CD4-positive, alpha-beta T cell treated with Interleukin-12 subunit alpha and Interleukin-12 subunit beta, for 1 hour (primary cell): ENCODE measurements at regions not wholly inside any gene's neighbourhood (a gene's known extent, or its start where the extent isn't known, plus 50 kb on each side); places are given as distances from the start of the nearest gene placed in this dataset.
"Not testable (repeated sequence)": the region's sequence is repeated elsewhere in the genome, so short reads cannot be mapped to it uniquely, and the experiment has no call there.

Experiments
- DNase-seq: peaks from one replicate; pipeline ENCODE4 v3.0.0-alpha.2; 2020

DNA sequence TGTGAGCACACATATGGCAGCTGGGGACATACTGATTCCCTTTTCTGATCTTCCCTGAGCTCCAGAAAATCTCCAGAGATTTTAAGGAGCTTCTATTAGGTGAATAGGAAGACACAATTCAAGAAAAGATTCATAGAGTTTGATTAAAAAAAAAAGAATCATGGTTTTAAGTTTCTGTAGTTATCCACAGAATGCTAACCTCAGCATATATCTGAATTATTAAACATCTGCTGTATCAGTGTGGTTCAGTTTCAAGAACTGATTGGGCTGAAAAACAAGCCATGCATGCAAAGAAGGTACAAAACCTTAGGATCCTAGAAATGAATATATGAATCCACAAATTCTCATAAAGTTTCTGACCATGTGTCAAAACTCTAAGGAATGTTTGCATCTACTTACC lies 94.1 kb upstream of the ZNF438 start:
- DNase-seq, result no peak

DNA sequence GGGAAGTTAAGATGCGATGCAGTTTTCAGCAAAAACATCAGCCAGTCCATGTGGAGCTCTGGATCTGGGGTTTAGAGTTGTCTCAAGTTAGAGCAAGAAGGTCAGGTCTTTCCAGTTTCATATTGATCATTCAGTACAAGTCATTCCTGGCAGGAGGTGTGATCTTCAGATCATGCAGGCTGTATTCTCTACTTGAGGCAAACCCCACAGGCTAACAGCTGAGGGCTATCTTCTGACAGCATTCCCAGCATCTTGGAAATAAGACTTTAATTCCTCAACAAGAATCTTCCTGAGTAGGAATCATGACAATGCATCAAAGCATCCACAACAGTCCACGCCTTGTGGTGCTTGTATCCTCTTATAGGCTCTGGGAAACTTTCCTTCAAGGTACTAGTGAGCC lies 94.9 kb upstream of the ZNF438 start:
- no peak for DNase-seq

DNA sequence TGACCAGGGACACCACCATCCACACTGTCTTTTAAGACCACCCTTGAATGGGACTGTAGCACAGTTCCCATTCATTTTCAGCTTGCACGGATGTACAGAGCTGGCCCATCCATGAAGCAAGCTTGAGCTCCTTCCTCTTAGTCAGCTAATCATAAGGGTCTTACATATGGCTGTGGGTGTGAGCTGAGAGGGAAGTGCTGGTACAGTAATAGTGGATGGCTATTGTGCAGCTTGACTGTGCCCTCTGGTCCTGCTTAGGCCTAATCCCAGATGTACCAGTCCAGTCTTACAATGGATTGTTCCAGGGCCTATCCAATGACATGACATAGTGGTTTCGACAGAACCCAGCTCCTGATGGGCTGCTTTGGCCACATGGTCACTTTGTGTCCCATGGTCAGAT lies 96.9 kb upstream of the ZNF438 start:
- no peak for DNase-seq

DNA sequence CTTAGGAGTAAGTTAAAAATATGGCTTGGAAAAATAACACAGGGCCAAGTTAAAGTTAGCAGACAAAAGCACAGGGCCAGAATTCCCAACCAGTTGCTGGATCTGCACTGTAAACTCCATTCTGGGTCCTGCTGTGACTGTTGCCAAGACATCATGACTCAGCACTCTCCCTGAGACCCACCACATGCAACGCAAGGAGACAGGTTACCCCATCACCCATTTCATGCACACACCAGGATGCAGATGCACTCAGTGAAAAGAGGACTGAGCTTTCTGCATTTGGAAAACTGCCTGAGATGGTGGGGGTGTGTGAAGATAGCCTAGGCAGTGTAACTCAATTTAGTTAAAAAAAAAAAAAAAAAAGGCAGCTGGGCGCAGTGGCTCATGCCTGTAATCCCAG lies 97.6 kb upstream of the ZNF438 start:
- DNase-seq, result no peak

DNA sequence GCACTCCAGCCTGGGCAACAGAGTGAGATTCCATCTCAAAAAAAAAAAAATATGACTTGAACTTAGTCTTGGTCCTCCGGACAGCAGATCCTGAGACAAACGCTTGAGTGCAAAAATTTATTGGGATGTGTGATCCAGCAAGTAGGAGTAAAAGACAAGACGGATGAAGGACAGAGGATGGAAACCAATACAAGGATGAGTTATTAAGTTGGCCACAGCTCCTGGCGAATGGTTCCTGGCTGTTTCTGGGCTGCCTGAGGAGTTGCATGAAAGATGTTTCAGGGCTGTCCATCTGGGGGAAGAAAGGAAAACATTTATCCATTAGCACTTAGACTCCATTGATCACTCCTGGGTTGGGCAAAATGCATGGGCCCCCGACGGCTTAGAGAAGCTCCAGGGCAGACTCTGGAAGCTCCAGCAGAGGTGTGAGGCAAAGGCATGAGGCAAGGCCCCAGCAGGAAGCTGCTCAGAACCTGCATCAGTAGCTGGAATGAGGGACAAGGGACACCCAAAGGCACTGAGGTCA lies 98.3 kb upstream of the ZNF438 start:
- no peak for DNase-seq

DNA sequence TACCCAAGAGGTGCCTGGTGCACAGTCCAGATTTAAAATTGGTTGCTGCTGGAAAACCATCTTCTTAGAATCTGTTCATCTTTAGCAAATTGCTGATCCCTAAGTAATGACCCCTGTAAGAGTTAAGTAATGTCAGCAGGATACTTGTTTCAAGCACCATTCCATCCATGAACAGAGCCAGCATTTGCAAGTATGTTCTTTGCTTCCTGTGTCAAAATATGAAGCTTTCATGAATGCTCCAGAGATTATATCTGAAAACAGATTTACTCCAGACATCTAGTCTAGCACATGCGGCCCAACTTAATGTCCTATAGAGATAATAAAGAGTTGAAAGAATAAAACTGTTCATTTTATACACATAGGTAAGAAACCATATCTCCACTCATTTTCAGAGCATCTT lies 98.7 kb upstream of the ZNF438 start:
- DNase-seq, result no peak

DNA sequence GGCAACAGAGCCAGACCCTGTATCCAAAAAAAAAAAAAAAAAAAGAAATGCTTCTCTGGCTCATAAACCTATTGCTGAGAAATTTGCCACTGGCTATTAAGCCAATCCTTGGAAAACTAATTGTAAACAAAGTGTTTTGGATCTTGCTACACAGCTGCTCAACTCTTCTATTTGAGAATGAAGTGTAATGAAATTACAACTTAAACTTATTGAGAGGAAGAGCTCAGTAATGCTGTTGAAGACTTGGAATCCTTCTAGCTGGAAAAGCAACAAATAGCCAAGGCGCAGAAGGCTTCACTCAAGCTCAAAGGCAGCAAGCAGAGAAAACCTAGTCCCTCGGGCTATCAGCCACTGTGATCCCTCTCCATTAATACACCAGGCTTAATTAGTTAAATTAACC lies 99.6 kb upstream of the ZNF438 start:
- DNase-seq, result no peak

DNA sequence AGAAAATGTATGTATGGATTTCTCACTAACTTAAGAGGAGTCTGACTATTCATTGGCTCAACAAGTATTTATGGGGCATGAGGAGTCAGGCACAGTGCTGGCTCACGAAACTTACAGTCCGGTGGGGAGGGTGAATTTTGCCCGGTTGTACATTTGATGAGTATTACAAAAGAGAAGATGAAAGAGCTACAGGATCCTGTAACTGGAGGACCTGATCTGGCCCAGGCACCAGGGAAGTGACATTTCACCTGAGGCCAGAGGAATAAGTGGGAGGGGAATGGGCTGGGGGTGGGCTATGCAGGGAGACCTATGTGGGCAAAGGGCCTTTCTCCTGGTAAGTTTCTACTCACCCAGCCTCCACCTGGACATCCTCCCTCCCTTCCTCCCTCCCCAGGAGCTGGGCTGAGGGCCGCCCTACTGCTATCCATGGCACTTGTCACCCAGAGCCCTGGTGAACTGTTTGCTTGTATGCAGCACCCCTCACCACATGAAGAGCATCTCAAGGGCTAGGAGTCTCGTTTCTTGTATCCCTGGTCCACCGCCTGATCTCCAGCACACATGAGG lies 101.1 kb upstream of the ZNF438 start:
- no peak for DNase-seq

DNA sequence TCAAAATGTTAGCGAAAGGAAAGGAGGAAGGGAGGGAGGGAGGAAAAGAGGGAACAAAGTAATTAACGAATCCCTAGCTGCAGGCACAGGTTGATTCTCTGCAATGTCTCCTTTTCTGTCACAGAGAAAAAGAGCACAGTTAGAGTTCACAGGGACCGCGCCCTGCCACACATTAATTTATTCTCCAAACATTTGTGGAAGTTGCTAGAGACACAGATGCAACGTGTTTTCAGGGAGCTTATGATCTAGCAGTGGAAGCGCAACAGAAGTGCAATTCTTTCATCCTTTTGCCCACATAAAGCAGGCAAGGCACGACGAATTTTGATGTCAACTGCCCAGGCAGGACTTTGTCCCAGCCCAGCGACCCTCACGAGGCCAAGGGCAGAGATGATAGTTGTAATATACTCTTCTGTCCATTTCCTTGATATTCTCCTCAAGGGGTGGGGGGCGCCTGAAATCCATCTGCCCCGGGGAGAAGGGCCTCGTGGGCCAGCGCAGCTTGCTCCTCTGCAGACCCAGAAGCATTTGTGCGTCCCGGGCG lies 101.7 kb upstream of the ZNF438 start:
- no peak for DNase-seq

DNA sequence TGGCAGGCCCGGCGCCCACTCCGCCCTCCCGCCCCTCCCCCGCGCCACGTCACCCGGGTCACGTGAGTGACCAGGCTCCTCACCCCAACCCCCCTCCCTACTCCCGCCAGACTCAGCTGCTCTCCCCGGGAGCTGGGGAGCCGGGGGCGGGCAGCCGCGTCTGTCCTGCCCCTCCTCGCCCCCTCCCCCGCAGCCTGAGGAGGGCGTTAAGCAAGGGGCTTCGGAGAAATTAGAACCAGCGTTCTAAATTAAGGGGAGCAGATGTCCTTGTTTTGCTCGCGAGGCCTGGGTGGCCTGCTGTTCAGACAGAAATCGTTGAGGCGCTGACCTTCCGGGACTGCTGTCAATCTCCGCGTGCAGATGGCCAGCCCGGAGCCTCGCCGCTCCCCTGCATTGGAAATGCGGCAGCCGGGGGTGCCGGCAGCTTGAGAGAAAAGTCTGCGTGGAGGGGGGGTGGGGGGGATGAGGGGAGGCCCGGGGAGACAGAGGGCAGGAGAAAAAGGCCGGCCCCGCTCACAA lies 102.2 kb upstream of the ZNF438 start:
- peak; percentile 72 for DNase-seq

DNA sequence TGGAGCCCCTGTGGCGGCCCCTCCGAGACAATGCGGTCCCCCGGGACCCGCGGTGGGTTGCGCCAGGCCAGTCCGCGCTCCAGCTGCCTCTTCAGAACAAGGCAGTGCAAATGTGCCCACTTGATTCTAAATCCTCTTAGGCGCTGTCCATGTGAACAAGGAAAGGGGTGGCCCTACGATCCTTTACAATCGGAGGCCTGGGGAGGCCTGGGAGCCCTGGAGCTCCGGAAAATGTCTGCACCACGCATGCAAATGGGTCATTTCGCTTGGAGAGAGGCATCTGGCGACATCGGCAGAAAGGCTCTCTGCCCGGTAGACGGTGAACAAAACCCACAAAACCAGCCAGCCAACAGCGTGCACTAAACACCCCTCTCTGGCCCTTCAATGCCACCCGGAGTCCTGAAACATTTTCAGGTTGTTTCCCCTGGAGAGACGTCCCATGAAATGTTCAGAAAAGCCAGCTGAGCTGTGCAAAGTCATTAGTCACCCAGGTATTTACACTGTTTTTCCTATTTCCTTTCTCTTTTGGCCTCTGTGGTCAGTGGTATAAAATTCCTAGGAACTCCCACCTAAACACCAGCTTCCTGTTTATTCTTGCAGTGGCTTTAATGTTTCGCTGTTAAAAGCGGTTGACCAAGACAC lies 102.8 kb upstream of the ZNF438 start:
- no peak for DNase-seq

DNA sequence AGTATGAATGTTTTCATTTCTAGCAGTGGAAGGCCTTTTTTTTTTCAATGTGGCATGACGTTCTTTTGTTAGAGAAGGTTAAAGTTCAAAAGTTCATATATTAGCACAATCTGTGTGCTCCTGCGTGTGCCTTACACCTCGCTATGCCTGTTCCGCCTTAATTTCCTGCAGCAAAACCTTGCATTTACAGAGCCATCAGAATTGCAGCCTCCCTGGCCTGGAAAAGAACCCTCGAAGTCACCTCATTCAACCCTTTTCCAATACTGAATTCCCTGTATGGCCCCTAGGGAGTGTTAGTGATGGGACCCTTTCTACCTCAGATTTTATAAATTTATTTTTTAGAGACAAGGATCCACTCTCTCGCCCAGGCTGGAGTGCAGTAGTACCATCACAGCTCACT lies 103.5 kb upstream of the ZNF438 start:
- no peak for DNase-seq

DNA sequence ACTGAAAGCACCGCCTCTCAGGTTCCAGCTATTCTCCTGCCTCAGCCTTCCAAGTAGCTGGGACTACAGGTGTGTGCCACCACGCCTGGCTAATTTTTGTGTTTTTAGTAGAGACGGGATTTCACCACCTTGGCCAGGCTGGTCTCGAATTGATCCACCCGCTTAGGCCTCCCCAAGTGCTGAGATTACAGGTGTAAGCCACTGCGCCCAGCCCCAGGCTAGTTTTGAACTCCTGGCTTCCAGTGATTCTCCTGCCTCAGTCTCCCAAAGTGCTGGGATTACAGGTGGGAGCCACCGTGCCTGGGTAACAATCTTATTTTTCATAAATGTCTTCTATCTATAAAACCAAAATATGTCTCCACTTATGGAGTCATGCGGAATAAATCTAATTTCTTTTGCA lies 104.1 kb upstream of the ZNF438 start:
- not testable (repeated sequence) for DNase-seq

DNA sequence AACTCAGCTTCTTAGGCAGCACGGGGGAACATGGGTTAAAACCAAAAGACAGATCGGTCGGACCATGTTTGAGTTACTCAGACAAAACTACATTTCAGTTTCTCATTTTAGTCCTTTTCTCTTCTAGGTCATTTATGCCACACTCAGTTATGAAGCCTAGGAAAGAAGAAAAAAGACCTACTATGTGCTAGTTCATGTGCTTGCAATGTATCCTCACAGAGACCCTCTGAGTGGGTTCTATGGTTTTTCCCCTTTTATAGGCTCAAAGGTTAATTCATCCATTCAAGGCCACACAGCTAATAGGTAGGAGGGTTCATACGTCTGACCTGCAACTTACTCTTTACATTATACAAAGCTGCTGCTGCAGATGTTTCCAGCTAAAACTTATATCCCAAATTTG lies 104.7 kb upstream of the ZNF438 start:
- no peak for DNase-seq

DNA sequence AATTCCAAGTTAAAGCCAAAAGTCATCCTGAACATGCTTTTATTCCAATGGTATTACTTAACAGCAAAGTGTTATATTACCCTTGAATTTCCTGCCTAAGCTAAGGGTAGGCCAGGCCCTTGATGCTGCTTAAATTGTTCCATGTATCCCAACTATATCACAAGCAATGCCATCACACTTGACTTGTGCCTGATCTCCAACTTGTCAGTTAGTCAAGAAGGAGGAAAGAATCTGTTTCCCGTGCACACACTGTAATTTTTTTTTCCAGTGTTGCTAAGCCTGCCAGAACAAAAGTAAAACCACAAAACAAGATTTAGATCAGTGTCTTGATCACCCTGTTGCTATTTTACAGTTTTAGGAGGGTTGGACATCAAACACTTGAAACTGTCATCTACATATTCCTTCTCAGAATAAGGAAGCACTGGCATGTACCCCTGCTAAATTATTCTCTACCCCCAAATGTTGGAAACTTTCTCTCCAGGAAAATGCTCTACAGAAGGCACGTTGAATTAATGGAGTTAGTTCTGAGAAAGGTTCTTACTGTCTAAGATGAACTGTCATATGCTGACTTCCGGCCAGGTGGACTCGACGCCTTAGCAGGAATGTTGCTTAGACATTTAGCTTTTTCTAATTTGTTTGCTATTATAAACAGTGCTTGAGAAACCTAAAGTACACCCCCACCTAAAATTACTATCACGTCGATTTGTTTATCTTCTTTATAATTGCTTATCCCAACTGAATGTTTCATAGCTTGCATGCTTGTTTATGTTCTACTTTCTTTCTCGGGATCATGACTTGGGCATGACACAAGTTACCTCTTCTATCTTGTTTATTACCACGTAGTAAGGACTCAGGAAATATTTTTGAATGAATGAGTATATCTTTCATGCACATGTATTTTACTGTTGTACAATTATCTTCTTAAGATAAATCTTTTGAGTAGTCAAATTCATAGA lies 105.5 kb upstream of the ZNF438 start:
- DNase-seq, result no peak

DNA sequence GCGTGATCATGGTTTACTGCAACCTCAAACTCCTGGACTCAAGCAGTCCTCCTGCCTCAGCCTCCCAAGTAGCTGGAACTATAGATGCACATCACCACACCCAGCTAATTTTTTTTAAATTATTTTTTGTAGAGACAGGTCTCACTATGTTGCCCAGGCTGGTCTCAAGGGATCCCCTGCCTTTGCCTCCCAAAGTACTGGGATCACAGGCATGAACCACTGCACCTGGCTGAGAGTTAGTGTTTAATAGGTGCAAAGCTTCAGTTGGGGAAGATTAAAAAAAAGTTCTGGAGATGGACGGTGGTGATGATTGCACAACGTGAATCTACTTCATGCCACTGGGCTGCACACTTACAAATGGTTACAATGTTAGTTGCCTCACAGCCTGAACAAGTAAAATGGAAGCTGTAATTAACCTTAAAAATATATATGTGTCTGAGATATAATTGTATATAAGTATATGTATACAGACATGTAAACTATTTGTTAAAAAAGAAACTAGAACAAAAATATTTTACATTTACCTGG lies 106.4 kb upstream of the ZNF438 start:
- DNase-seq, result no peak

DNA sequence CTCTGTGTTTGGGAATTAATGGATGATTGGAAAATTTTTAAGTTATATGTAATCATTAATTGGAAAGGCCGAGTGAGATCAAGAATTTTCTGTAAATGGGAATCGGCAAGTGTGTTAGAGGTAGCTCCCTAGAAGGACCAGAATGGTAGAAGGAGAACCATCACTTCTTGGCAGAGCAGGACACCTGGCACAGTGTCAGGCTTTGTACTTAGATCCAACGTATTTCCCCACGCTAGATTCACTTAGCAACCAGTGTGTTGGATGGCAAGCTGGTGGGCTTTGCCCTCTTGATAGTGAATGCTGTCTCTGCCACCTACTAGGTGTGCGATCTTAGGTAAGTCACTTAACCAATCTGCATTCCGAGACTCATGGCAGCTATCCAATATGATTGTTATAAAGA lies 107.8 kb upstream of the ZNF438 start:
- DNase-seq, result no peak

DNA sequence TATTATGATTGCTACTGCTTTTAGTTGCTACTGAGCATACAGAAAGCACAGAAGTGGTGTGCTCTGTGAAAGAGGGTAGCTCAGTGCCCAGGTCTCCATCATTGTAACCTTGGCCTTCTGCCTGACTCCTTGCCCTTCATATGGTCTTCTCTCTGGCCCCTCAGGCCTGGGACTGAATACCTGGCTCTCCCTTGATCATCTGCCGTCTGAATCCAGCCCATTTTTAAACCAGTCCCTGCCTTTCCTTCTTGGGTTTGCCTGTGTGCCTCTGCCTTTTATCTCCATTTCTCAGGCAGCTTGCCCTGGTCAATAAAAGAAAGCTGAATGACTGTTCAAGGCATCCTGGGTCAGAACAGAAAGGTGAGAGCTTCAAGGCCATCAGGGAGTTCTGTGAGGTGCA lies 109.1 kb upstream of the ZNF438 start:
- DNase-seq, result no peak

DNA sequence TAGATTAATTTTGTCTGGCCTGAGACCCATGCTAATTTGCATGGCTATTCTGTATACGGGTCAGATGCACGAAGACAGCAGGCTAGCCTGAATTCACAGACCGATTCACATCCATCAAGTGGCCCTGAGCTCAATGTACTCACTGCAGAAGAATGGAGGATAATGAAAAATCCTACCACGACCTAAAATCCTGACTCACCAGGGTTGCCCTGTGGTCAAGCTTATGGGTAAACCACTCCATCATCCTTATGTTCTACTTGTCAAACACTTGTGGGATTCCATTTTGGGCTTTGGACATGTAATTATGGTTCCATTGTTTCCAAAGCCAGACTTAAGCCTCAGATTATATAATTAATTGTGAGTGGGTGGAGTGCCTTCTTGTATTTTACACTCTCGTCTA lies 110.4 kb upstream of the ZNF438 start:
- DNase-seq, result no peak

DNA sequence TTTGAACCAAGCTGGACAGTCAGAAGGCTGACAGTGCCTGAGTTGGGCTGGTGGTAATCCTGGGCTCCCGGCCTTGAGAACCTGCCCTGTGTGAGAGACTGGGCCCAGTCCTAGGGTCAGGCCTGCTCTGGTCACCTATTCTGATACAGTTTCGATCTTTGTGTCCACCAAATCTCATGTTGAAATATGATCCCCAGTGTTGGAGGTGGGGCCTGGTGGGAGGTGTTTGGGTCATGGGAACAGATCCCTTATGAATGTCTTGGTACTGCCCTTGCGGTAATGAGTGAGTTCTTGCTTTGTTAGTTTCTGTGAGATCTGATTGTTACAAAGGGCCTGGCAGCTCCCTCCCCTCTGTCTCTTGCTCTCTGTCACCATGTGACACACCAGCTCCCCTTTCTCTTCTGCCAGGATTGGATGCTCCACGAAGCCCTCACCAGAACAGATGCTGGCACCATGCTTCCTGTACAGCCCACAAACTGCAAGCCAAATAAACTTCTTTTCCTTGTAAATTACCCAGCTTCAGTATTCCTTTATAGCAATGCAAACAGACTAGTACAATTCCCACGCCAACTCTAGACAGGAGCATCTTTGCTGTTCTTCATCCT lies 111.8 kb upstream of the ZNF438 start:
- DNase-seq, result no peak

DNA sequence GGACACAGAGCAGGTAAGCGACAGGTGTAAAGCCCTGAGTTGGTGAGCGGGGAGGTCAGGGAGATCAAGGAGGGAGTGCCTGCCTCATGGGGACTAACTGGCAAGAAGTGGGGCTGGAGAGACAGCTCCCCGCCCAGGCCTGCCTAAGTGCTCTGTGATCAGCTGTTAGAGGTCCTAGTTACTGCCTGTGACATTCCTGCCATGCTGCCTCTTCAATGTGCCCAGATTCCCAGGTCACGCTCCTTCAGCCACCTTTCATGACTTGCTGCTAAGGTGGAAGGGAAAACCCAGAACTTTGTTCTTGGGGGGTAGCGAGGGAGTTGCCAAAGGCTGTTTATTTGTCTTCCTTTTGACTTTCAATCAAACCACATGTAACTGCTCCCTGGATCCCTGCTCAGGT lies 114.3 kb upstream of the ZNF438 start:
- DNase-seq, result no peak

DNA sequence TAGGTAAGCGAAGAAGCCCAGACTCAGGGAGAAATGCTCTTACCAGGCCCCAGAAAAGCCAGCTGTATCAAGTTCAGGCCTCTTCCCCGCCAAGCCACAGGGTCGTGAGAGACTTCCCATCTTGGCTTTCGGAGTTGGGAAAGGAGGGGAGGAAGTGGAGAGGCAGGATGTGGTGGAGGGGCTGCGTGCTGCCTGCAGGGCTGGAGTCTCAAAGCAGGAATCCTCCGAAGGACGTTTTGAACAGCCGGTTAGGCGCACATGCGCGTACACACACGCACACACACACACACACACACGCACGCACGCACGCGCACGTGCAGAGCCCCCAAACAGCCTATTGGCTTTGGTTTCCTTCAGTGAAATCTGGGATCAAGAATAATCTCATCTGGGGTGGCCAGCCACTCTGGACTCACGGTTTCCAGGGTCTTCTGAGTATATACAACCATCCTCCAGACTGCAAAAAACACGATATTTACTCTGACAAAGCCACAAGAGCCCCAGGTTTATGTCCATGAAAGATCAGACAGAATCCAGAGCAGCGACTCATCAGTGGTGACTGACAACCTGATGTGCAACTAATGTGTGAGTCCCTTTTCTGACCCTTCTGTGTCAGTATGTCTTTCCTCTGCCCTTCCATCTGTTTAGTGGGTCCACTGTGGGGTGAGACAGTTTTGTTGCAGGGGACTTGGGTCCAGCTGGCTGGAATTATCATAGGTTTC lies 115.0 kb upstream of the ZNF438 start:
- no peak for DNase-seq
